OCI-LY3 (cell line): ENCODE measurements at regions not wholly inside any gene's neighbourhood (a gene's known extent, or its start where the extent isn't known, plus 50 kb on each side); places are given as distances from the start of the nearest gene placed in this dataset.

ENCODE experiments used
- CTCF ChIP-seq: fragments of 200-600, 300-600 bp; sonication (generic); IDR thresholded peaks from 2 replicates; pipeline ENCODE4 v1.5.1; 2014; ENCODE audit warnings: antibody characterized with exemption, low read length, low read depth
- EZH2phosphoT487 ChIP-seq: fragments of 200-600 bp; shearing (Covaris generic); IDR thresholded peaks from 2 replicates; pipeline ENCODE4 v1.6.1; 2018; ENCODE audit warnings: antibody characterized with exemption, mixed run types, low read depth

- TF ChIP-seq CTCF (no peak), EZH2phosphoT487 (no peak)
These were observed 988.9 kb upstream of the FLRT2 start for GRCh38 chr14:84541018-84541417.
